ENCODE measurements at regions not wholly inside any gene's neighbourhood (a gene's known extent, or its start where the extent isn't known, plus 50 kb on each side); places are given as distances from the start of the nearest gene placed in this dataset.

DNA sequence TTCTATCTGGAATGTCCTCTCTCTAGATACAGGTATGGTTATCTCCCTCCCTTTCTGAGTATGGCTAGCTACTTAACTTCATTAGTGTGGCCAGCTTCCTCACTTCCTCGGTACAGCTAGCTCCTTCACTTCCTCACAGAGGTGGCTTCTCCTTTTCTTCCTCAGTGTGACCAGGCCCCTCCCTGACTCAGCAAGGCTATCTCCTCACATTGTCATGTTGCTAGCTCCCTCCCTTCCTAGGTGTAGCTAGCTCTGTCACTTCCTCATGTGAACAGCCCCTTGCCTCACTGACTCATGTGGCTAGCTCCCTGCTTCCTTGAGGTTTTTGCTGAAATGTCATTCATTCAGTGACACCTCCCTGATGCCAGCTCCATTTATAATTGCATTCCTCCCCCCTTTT is 67.3 kb upstream of the DDIT4L start:
- no peaks in the 10 kb centered on the region for H3K9me3 ChIP-seq (replicated peaks in 1 of 2; ENCODE audit: control insufficient read depth in 1 of 2, insufficient read depth in 1 of 2, low read length in 2 of 2)
- H3K4me3 Mint-ChIP-seq: no peak overlapping the region

DNA sequence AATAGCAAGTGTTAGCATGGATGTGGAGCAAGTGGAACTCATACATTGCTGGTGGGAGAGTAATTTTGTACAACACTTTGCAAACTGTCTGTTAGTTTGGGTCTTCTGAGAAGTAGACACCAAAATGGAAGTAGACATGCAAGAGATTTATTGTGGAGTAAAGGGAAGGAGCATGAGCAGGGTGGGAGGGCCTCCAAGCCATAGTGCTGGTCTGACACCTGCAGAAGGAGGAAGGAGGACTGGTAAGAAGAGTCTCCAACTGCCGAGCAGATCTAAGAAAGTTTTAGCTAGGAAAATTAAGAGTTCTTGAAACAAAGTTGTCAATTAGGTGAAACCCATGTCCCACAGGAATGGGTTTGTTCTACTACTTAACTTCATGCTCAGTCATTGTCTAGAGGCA is 64.0 kb upstream of the DDIT4L start:
- H3K4me1 ChIP-seq (ENCODE audit: control insufficient read depth in 1 of 2, insufficient read depth in 2 of 2, low read length in 2 of 2): peaks cover 0 to 2% of the 10 kb centered on the region in 2 donors
- H3K4me3 ChIP-seq (replicated peaks in 1 of 3; ENCODE audit: low read depth in 2 of 3, low read length in 3 of 3): no peak overlapping the region
- no peaks in the 10 kb centered on the region for H3K36me3 ChIP-seq (replicated peaks in 1 of 2; ENCODE audit: control insufficient read depth in 1 of 2, insufficient read depth in 2 of 2, low read length in 2 of 2)
- Mint-ChIP-seq H3K27ac (no peak overlapping the region), H3K27me3 (ENCODE audit: low read depth in 3 of 3) (no peaks in the 10 kb centered on the region), H3K9me3 (peaks cover 0 to 4% (median 2%) of the 10 kb centered on the region in 7 donors), H3K36me3 (no peaks in the 10 kb centered on the region), H3K4me3 (no peak overlapping the region), H3K4me1 (peaks cover 3% of the 10 kb centered on the region)
- intact Hi-C loops (cut with micrococcal nuclease): no loop called here
- H3K27ac ChIP-seq (ENCODE audit: low read depth in 1 of 2, low read length in 2 of 2): no peak overlapping the region
- H2AFZ ChIP-seq (ENCODE audit: insufficient read depth, low read depth, low read length, poor library complexity, severe bottlenecking): no peak overlapping the region
- H3K27me3 ChIP-seq (ENCODE audit: control insufficient read depth in 2 of 2, insufficient read depth in 2 of 2, low read length in 2 of 2): no peaks in the 10 kb centered on the region
- H3K9me3 ChIP-seq (replicated peaks in 1 of 2; ENCODE audit: control insufficient read depth in 1 of 2, insufficient read depth in 1 of 2, low read length in 2 of 2): no peaks in the 10 kb centered on the region
- H3K9ac ChIP-seq (ENCODE audit: insufficient read depth, low read length, poor library complexity, severe bottlenecking): no peak overlapping the region
- no peaks in the 10 kb centered on the region for H4K20me1 ChIP-seq (ENCODE audit: insufficient read depth, low read length)
- H3K4me2 ChIP-seq (replicated peaks; ENCODE audit: extremely low read depth, low read length, poor library complexity, severe bottlenecking): no peak overlapping the region
- DNase-seq: no peak
- WGBS (ENCODE audit: insufficient coverage): no CpG with 5 or more reads among the region's 1 CpG
- no peaks in the 10 kb centered on the region for H3K79me2 ChIP-seq (ENCODE audit: insufficient read depth, low read length)
- no peak for TF ChIP-seq CTCF (IDR thresholded peaks at IDR 0.05)

More for the DNA sequence above, 67.3 kb upstream of the DDIT4L start:
- Histone ChIP-seq H2AFZ (ENCODE audit: insufficient read depth, low read depth, low read length, poor library complexity, severe bottlenecking) (no peak overlapping the region), H3K4me3 (replicated peaks in 1 of 3; ENCODE audit: low read depth in 2 of 3, low read length in 3 of 3) (no peak overlapping the region), H3K4me1 (ENCODE audit: control insufficient read depth in 1 of 2, insufficient read depth in 2 of 2, low read length in 2 of 2) (peaks cover 0 to 2% of the 10 kb centered on the region in 2 donors), H3K79me2 (ENCODE audit: insufficient read depth, low read length) (no peaks in the 10 kb centered on the region), H3K27ac (ENCODE audit: low read depth in 1 of 2, low read length in 2 of 2) (no peak overlapping the region), H3K4me2 (replicated peaks; ENCODE audit: extremely low read depth, low read length, poor library complexity, severe bottlenecking) (no peak overlapping the region), H3K9ac (ENCODE audit: insufficient read depth, low read length, poor library complexity, severe bottlenecking) (no peak overlapping the region), H3K36me3 (replicated peaks in 1 of 2; ENCODE audit: control insufficient read depth in 1 of 2, insufficient read depth in 2 of 2, low read length in 2 of 2) (no peaks in the 10 kb centered on the region), H3K27me3 (ENCODE audit: control insufficient read depth in 2 of 2, insufficient read depth in 2 of 2, low read length in 2 of 2) (no peaks in the 10 kb centered on the region), H4K20me1 (ENCODE audit: insufficient read depth, low read length) (no peaks in the 10 kb centered on the region)
- Mint-ChIP-seq H3K27ac (no peak overlapping the region), H3K36me3 (no peaks in the 10 kb centered on the region), H3K4me1 (peaks cover 3% of the 10 kb centered on the region), H3K27me3 (ENCODE audit: low read depth in 3 of 3) (no peaks in the 10 kb centered on the region), H3K9me3 (peaks cover 0 to 4% (median 0%) of the 10 kb centered on the region in 7 donors)
- intact Hi-C loops (cut with micrococcal nuclease): no loop called here
- TF ChIP-seq CTCF (IDR thresholded peaks at IDR 0.05): no peak
- WGBS (ENCODE audit: insufficient coverage): 0% methylated on average over 1 of the region's 1 CpG
- DNase-seq: peak in 2 of 3 donors; percentile 48 to 69

Measured in CD14-positive monocyte (primary cell).